ENCODE measurements at regions not wholly inside any gene's neighbourhood (a gene's known extent, or its start where the extent isn't known, plus 50 kb on each side); places are given as distances from the start of the nearest gene placed in this dataset.
"Not testable (repeated sequence)": the region's sequence is repeated elsewhere in the genome, so short reads cannot be mapped to it uniquely, and the experiment has no call there.

DNA sequence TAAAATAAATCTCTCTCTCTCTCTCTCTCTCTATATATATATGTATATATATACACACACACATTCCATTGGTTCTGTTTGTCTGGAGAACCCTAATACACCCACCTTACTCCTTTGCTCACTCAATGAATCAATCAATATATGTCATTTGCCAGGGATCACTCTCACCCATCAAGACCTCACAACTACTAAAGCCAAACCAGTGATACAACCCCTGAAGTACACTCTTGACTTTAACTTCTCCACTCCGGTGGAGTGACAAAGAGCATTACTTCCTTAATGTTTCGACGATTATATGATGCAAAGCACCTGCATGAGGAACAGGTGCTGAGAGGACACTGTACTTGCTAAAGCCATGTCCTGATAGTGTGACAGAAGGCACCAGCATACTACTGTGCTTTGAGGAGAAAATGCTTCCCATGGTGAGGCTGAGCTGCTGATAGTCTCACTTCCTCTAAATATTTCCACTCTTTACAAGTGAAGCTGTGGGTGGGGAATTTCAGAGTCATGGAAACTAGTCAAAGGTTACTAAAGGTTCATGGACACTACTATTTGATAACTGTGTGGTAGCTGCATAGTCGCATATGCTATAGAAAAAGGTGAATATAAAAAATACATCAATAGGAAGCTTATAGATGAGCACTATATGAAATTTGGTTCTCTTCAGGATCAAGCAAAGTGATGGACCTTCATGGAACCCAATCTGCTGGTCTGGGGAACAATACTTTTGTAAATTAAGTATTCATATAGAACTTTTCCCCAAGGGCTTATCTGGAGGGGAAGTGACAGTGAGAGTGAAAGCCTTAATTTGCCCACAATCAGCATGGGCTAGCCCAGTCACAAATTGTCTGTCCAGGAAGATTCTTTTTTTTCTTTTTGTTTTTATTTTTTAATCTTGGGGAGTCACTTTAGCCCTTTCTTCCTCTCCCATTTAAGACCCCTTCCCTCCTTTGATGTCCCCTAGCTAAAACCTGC lies 141.9 kb upstream of the NEDD9 start:
- in situ Hi-C loops (cut with HindIII; ENCODE audit: low pct_ligation_motif_present, low pct_unique_long_range_greater_than_20kb, low sequenced_read_pairs) = no loop called here
- no peak for DNase-seq

- DNase-seq = no peak
- in situ Hi-C loops (cut with HindIII; ENCODE audit: low pct_ligation_motif_present, low pct_unique_long_range_greater_than_20kb, low sequenced_read_pairs) = no loop called here
Observed at GRCh38 chr6:11373208-11373607, 140.7 kb upstream of the NEDD9 start.

DNA sequence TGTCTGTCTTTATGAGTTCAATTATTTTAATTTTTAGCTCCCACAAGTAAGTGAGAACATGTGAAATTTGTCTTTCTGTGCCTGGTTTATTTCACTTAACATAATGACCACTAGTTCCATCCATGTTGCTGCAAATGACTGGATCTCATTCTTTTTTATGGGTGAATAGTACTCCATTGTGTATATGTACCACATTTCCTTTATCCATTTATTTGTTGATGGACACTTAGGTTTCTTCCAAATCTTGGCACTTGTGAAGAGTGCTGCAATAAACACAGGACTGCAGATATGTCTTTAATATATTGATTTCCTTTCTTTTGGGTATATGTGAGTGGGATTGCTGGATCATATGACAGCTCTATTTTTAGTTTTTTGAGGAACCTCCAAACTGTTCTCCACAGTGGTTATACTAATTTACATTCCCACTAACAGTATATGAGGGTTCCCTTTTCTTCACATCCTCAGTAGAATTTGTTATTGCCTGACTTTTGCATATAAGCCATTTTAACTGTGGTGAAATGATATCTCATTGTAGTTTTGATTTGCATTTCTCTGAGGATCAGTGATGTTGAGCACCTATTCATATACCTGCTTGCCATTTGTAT lies 139.8 kb upstream of the NEDD9 start:
- in situ Hi-C loops (cut with HindIII; ENCODE audit: low pct_ligation_motif_present, low pct_unique_long_range_greater_than_20kb, low sequenced_read_pairs); DNase-seq: not testable (repeated sequence)

GRCh38 chr6:11370191-11371018 lies 137.9 kb upstream of the NEDD9 start:
- in situ Hi-C loops (cut with HindIII; ENCODE audit: low pct_ligation_motif_present, low pct_unique_long_range_greater_than_20kb, low sequenced_read_pairs) = no loop called here

DNA sequence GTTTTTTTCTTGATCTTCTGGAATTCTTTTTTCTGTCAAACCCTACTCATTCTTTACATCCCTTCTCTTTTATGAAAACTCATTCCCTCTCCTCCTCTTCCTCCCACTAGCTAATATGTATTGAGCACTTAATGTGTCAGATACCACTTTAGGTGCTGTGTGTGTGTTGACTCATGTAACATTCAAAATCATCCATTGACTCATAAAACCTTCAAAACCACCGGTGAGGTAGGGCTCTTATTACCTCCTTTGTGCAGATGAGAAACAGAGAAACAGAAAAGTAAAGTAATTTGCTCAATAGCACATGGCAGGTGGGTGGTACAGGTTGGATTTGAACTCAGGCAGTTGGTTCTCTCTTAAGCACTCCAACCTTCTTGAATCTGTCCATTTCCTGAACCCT lies 136.3 kb upstream of the NEDD9 start:
- in situ Hi-C loops (cut with HindIII; ENCODE audit: low pct_ligation_motif_present, low pct_unique_long_range_greater_than_20kb, low sequenced_read_pairs) = no loop called here
- DNase-seq = peak; percentile 7

More at GRCh38 chr6:11370191-11371018, 137.9 kb upstream of the NEDD9 start:
- DNase-seq = no peak

DNA sequence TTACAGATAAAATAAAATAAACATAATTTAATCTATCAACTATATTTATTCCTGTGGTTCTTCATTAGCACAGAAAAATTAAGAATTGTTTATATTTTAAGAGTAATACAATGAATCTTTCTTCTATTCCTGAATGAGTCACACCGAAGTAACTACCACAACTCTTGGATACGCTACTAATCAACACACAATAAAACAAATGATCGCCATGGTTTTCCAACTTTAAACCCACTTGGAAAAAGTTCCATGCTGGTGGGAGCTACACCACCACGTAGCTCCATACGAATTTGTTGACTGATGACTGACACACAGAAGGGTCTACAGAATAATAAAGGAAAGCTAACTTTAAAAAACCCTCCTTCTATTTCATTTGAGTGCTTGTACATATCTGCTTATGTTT lies 135.8 kb upstream of the NEDD9 start:
- no peak for DNase-seq
- in situ Hi-C loops (cut with HindIII; ENCODE audit: low pct_ligation_motif_present, low pct_unique_long_range_greater_than_20kb, low sequenced_read_pairs) = no loop called here

DNA sequence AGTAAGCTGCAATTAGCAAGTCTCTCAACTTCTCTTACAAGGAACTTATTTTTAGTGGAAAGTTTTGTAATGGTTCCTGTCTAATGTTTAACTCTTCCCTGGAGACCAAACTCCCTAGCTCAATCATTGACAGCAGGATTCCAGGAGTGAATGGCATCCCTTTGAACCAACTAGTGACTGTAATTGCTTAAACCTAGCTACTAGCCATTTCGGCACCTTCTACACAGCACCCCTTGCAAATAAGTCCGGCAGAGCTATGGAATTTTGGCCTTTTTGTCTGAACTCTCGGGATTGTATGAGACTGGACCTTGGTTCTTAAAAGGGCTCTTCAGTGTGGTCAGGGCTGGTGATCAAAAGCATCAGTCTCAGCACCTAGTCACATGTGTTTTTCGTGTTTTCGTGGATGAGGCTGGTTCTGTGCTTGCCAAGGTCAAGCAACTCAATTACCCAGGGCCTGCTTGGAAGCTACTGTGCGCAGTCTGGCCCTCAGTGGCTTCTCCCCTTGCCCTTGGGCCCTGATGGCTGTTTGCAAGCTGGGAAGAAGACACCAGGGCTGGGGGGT lies 135.3 kb upstream of the NEDD9 start:
- in situ Hi-C loops (cut with HindIII; ENCODE audit: low pct_ligation_motif_present, low pct_unique_long_range_greater_than_20kb, low sequenced_read_pairs) = no loop called here
- peak; percentile 83 for DNase-seq

DNA sequence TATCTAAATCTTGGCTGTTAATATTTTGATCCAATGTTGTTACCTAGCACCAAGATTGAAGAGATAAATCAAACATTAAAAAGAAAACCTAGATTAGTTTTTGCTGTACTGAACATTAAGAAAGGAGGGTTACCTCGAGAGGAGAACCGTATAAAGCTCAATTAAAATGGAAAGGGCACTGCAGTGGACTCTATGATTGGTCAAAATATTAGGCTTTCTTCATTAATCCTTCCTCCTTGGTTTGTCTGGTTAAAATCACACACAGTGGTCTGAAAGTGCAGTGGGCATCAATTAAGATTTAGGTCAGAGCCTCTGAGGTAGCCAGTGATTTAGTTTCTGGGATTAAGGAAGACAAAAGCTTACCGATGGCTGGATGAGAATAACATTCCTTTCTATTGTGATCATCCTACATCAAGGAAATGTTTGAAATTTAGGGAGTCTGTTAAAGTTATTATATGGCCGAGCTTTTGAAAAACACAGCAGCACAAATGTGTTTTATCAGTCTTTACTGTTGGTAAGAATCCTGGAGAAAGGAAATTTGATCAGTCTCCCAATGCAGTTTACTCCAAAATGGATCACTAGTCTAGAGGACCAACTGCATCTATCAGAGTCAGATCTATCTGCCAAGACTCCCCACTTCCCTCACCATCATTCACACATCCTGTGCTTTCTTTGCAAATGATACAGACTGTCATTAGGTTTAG lies 134.6 kb upstream of the NEDD9 start:
- peak; percentile 29 for DNase-seq
- in situ Hi-C loops (cut with HindIII; ENCODE audit: low pct_ligation_motif_present, low pct_unique_long_range_greater_than_20kb, low sequenced_read_pairs) = no loop called here

GRCh38 chr6:11366183-11366933 lies 133.9 kb upstream of the NEDD9 start:
- in situ Hi-C loops (cut with HindIII; ENCODE audit: low pct_ligation_motif_present, low pct_unique_long_range_greater_than_20kb, low sequenced_read_pairs) = no loop called here
- DNase-seq = no peak

DNA sequence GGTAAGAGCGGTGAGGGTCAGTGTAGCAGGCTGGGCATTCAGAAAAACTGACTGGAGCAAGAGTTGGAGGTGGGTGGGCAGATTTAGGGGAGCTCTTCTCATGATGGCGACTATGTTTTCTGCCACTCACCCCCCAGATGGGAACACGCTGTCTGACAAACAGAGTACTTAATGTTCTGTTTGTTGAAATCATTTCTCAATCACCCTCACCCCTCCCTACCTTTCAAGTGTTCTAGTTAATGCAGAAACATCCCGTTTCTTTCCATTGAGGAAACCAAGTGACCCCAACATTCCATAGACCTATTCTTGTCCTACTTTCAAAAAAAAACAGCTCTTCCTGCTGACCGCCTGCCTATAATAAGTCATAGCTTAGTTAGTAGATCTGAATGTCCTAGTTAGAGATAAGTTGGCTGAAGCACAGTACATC lies 132.5 kb upstream of the NEDD9 start:
- DNase-seq = no peak
- in situ Hi-C loops (cut with HindIII; ENCODE audit: low pct_ligation_motif_present, low pct_unique_long_range_greater_than_20kb, low sequenced_read_pairs) = no loop called here

- no peak for DNase-seq
- in situ Hi-C loops (cut with HindIII; ENCODE audit: low pct_ligation_motif_present, low pct_unique_long_range_greater_than_20kb, low sequenced_read_pairs) = no loop called here
Observed at GRCh38 chr6:11363881-11364576, 131.6 kb upstream of the NEDD9 start.

- DNase-seq = no peak
- in situ Hi-C loops (cut with HindIII; ENCODE audit: low pct_ligation_motif_present, low pct_unique_long_range_greater_than_20kb, low sequenced_read_pairs) = no loop called here
Observed at GRCh38 chr6:11362564-11362963, 130.1 kb upstream of the NEDD9 start.

GRCh38 chr6:11358904-11359830 lies 126.7 kb upstream of the NEDD9 start:
- in situ Hi-C loops (cut with HindIII; ENCODE audit: low pct_ligation_motif_present, low pct_unique_long_range_greater_than_20kb, low sequenced_read_pairs) = no loop called here
- no peak for DNase-seq

DNA sequence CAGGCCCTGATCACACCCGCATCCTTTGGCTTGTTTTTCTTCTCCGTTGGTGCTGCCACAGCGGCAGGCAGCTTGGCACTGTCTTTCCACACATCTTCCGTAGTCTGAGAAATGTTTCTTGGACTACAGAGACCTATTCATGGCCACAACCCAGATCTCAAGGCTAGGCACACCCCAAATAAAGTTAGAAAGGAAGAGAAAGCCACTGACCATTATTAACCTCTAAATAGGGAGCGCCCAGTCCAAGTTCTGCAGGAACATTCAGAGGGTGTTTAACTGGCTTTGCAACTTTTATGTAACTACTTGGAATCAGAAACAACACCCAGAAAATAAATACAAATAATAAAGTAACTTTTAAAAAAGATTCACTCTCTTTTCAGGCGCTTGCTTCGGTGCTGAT lies 124.8 kb upstream of the NEDD9 start:
- in situ Hi-C loops (cut with HindIII; ENCODE audit: low pct_ligation_motif_present, low pct_unique_long_range_greater_than_20kb, low sequenced_read_pairs) = no loop called here
- DNase-seq = no peak

GRCh38 chr6:11356404-11357155 lies 124.1 kb upstream of the NEDD9 start:
- DNase-seq = no peak
- in situ Hi-C loops (cut with HindIII; ENCODE audit: low pct_ligation_motif_present, low pct_unique_long_range_greater_than_20kb, low sequenced_read_pairs) = no loop called here

All from ACHN (cell line).